HUES64 (cell line): ENCODE measurements at regions not wholly inside any gene's neighbourhood (a gene's known extent, or its start where the extent isn't known, plus 50 kb on each side); places are given as distances from the start of the nearest gene placed in this dataset.
"Not testable (repeated sequence)": the region's sequence is repeated elsewhere in the genome, so short reads cannot be mapped to it uniquely, and the experiment has no call there.

Experiments
- H3K27ac ChIP-seq: 2 replicates; pipeline ENCODE4 v1.7.0; 2013; ENCODE audit warnings: low read depth, low read length, inconsistent platforms
- H3K27me3 ChIP-seq: 2 replicates; pipeline ENCODE4 v1.6.1; 2013; ENCODE audit warnings: mild to moderate bottlenecking, low read length; ENCODE audit not compliant: insufficient read depth
- H3K36me3 ChIP-seq: 2 replicates; pipeline ENCODE4 v1.6.1; 2013; ENCODE audit warnings: mild to moderate bottlenecking, low read length; ENCODE audit not compliant: insufficient read depth
- H3K4me1 ChIP-seq: 2 replicates; pipeline ENCODE4 v1.6.1; 2013; ENCODE audit warnings: mild to moderate bottlenecking, low read length, moderate library complexity; ENCODE audit not compliant: insufficient read depth
- H3K4me3 ChIP-seq: 2 replicates; pipeline ENCODE4 v1.5.1; 2013; ENCODE audit warnings: mild to moderate bottlenecking, low read length, moderate library complexity
- H3K9ac ChIP-seq: 2 replicates; pipeline ENCODE4 v1.6.1; 2013; ENCODE audit warnings: mild to moderate bottlenecking, low read depth, low read length
- H3K9me3 ChIP-seq: 2 replicates; pipeline ENCODE4 v1.6.1; 2013; ENCODE audit warnings: low read depth, low read length; ENCODE audit not compliant: insufficient read depth
- WGBS: fragments of 150-250, 120-280 bp; methylation state at CpG from one replicate; pipeline ENCODE4 v1.1.7; 2013; ENCODE audit warnings: missing lambda C conversion rate; 5-methylcytosine and 5-hydroxymethylcytosine counted together

GRCh38 chr1:55430720-55431119, 215.6 kb upstream of the USP24 start:
- WGBS: 83% methylated on average over 3 of the region's 3 CpGs
- not testable (repeated sequence) for H3K9ac ChIP-seq, H3K27ac ChIP-seq

GRCh38 chr1:55430206-55430605, 215.0 kb upstream of the USP24 start:
- not testable (repeated sequence) for H3K27me3 ChIP-seq, H3K36me3 ChIP-seq, H3K4me3 ChIP-seq, H3K9ac ChIP-seq, H3K27ac ChIP-seq, H3K9me3 ChIP-seq, H3K4me1 ChIP-seq
- WGBS: 94% methylated on average over 8 of the region's 8 CpGs

More at GRCh38 chr1:55430720-55431119, 215.6 kb upstream of the USP24 start:
- H3K4me3 ChIP-seq, H3K36me3 ChIP-seq, H3K27me3 ChIP-seq, H3K4me1 ChIP-seq, H3K9me3 ChIP-seq: not testable (repeated sequence)

DNA sequence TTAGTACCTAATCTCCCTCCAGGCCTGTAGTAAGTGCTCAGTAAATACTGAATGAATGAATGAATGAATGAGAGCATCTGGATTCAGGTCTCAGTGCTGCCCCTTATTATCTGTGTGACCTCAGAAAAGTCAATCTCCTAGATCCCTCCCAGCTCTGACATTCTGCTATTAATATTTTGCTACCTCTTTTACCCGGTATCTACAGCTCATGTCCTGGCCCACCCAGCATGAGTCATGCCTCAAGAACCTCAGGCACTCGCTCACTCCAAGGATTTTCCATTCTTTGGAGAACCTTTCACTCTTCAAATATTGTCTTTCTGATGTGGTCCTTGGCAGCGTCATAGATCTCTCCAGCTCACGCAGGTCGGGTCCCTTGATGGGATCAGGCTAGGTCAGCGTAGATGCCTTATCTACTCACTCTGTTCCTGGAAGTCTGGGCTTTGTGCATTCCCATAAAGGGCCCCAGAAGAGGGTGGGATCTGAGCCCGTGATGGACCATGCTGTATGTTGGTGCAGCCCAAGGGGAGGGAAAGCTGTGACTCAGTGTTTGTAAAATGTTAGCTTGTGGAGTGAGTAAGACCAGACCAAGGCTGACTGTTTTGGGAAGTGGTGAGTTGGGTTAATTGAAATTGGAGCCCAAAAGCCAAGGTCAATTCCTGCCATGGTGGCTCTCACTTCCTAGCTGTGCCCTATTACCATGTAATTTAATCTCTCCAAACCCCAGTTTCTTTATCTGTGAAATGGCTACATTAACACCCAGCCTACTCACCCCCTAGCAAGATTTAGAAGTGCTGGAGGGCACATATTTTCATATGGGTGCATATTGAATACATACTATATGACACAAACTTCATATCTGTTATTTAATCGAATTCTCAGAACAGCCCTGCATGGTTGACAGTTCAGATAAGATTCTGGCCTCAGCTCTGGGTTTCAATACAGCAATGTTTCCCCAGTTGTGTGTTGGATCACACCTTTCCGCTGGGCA, 214.1 kb upstream of the USP24 start:
- no peaks in the 10 kb centered on the region; the same call in 1 of the 2 replicates for H3K4me1 ChIP-seq
- H3K9me3 ChIP-seq: no peaks in the 10 kb centered on the region
- H3K4me3 ChIP-seq: no peak overlapping the region
- H3K9ac ChIP-seq: no peak overlapping the region
- WGBS: 75% methylated on average over 9 of the region's 9 CpGs
- no peaks in the 10 kb centered on the region for H3K27me3 ChIP-seq
- H3K27ac ChIP-seq: no peak overlapping the region
- H3K36me3 ChIP-seq: no peaks in the 10 kb centered on the region

DNA sequence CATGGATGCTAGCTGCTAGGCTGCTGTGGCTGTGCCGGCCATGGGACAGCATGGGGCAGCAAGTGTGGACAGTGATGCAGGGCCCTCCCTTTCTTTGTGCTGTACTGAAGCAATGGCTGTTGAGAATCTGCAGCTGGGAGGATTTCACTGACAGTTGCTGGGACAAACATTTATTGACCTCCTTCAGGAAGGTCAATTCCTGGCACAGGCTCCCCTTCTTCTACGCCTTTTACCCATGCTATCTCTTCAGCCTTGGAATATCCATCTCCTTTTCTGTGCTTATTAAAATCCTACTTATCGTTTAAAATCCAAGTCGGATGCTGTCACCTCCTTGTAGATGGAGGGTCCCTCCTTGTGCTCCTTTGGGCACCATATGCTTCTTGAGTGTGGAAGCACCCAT, 213.1 kb upstream of the USP24 start:
- H3K27me3 ChIP-seq: no peaks in the 10 kb centered on the region
- H3K27ac ChIP-seq: no peak overlapping the region
- H3K36me3 ChIP-seq: no peaks in the 10 kb centered on the region
- no peaks in the 10 kb centered on the region for H3K9me3 ChIP-seq
- no peak overlapping the region for H3K4me3 ChIP-seq
- no peak overlapping the region for H3K9ac ChIP-seq
- no peaks in the 10 kb centered on the region; the same call in 1 of the 2 replicates for H3K4me1 ChIP-seq
- WGBS: 86% methylated on average over 4 of the region's 4 CpGs

DNA sequence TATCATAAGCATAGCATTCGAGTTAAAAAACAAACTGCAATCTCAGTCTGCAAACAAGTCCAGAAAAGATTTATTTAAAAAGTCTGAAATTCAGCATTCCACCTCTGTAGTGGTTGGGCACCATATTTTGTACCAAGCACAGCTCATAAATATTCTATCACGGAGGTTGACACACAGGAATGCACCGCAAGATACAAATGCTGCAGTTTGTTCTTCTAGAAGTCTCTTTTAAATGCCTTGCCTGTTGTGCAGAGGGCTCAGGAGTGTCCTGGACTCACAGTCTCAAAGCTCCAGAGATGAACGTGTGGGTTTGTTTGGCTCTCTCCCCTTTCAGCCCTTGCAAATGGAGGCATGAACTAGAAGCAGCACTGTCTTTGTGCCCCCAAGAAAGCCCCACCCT, 212.4 kb upstream of the USP24 start:
- Histone ChIP-seq H3K9ac (no peak overlapping the region), H3K9me3 (no peaks in the 10 kb centered on the region), H3K27ac (no peak overlapping the region), H3K4me1 (no peaks in the 10 kb centered on the region; the same call in 1 of the 2 replicates), H3K4me3 (no peak overlapping the region), H3K27me3 (no peaks in the 10 kb centered on the region), H3K36me3 (no peaks in the 10 kb centered on the region)
- WGBS: 93% methylated on average over 4 of the region's 4 CpGs

GRCh38 chr1:55426619-55427018, 211.5 kb upstream of the USP24 start:
- no peaks in the 10 kb centered on the region for H3K36me3 ChIP-seq
- 96% methylated on average over 2 of the region's 2 CpGs for WGBS
- H3K4me1 ChIP-seq: no peaks in the 10 kb centered on the region; the same call in 1 of the 2 replicates
- no peaks in the 10 kb centered on the region for H3K27me3 ChIP-seq
- no peak overlapping the region for H3K9ac ChIP-seq
- H3K4me3 ChIP-seq: no peak overlapping the region
- no peak overlapping the region for H3K27ac ChIP-seq
- no peaks in the 10 kb centered on the region for H3K9me3 ChIP-seq

- Histone ChIP-seq H3K9me3 (no peaks in the 10 kb centered on the region), H3K27me3 (no peaks in the 10 kb centered on the region), H3K36me3 (no peaks in the 10 kb centered on the region), H3K9ac (no peak overlapping the region), H3K4me3 (no peak overlapping the region), H3K27ac (no peak overlapping the region), H3K4me1 (no peaks in the 10 kb centered on the region; the same call in 1 of the 2 replicates)
- 96% methylated on average over 3 of the region's 5 CpGs for WGBS
Observed at GRCh38 chr1:55426156-55426555, 211.0 kb upstream of the USP24 start.

DNA sequence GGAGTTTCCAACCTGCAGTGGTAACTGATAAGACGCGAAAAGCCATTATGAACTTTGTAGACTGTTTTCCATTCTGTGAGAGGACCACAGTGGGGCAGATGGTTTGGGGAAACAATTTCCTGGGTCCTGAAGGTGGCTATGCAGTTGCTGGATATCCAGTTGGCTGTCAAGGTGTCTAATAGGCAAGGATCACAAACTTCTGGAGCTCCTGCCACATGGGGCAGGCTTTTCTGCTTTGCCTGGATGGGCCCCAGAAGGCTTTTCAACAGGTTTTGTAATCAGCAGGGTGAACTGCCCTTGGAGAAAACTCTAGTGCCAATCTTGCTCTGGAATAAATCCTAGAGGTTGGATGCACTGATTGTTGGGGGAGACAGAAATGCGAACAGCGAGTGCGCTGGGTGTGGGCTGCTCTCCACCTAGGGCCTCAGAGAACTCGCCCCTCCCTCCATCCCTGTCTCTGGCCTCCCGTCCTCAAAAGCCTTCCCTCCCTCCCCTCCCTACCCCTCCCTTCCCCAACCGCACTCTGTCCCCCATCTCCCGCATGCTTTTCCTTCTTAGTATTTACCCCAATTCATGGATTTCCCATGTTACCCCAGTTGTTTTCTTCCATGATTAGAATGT, 210.3 kb upstream of the USP24 start:
- 88% methylated on average over 9 of the region's 9 CpGs for WGBS
- no peaks in the 10 kb centered on the region for H3K9me3 ChIP-seq
- H3K9ac ChIP-seq: no peak overlapping the region
- no peak overlapping the region for H3K27ac ChIP-seq
- no peak overlapping the region for H3K4me3 ChIP-seq
- no peaks in the 10 kb centered on the region for H3K27me3 ChIP-seq
- no peaks in the 10 kb centered on the region; the same call in 1 of the 2 replicates for H3K4me1 ChIP-seq
- no peaks in the 10 kb centered on the region for H3K36me3 ChIP-seq

GRCh38 chr1:55423376-55423775, 208.2 kb upstream of the USP24 start:
- no peaks in the 10 kb centered on the region for H3K36me3 ChIP-seq
- H3K9me3 ChIP-seq: no peaks in the 10 kb centered on the region
- H3K9ac ChIP-seq: no peak overlapping the region
- no peaks in the 10 kb centered on the region for H3K27me3 ChIP-seq
- H3K27ac ChIP-seq: no peak overlapping the region
- no peak overlapping the region for H3K4me3 ChIP-seq
- 93% methylated on average over 1 of the region's 1 CpG for WGBS
- no peaks in the 10 kb centered on the region for H3K4me1 ChIP-seq

GRCh38 chr1:55420929-55421716, 206.0 kb upstream of the USP24 start:
- H3K4me3 ChIP-seq: no peak overlapping the region
- H3K36me3 ChIP-seq: no peaks in the 10 kb centered on the region
- H3K4me1 ChIP-seq: no peaks in the 10 kb centered on the region
- no peaks in the 10 kb centered on the region for H3K9me3 ChIP-seq
- no peak overlapping the region for H3K9ac ChIP-seq
- WGBS: 76% methylated on average over 3 of the region's 3 CpGs
- no peak overlapping the region for H3K27ac ChIP-seq
- no peaks in the 10 kb centered on the region for H3K27me3 ChIP-seq

DNA sequence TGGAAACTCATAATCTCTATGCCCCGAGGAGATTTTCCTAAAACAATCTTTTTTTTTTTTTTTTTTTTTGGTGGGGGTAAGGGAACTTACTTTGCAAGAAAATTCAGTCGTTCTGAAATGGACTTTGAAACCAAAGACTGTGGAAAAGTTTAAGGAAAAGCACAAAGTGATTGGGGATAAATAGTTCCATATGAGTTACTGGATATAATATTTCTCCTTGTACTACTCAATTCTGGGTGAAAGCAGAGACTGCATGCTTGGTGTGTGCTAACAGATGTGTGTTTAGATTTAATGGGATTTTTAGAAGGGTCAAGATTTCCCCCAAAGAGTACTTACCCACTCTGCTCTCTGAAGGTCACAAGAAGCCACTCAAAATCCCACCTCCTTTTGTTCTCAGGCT, 204.9 kb upstream of the USP24 start:
- WGBS: 95% methylated on average over 2 of the region's 2 CpGs

More for the DNA sequence above, 204.9 kb upstream of the USP24 start:
- no peaks in the 10 kb centered on the region for H3K36me3 ChIP-seq
- H3K9me3 ChIP-seq: no peaks in the 10 kb centered on the region
- H3K27me3 ChIP-seq: no peaks in the 10 kb centered on the region
- H3K27ac ChIP-seq: no peak overlapping the region
- no peak overlapping the region for H3K9ac ChIP-seq
- no peak overlapping the region for H3K4me3 ChIP-seq
- no peaks in the 10 kb centered on the region for H3K4me1 ChIP-seq
